Neural cell (in vitro differentiated cells): ENCODE measurements at regions not wholly inside any gene's neighbourhood (a gene's known extent, or its start where the extent isn't known, plus 50 kb on each side); places are given as distances from the start of the nearest gene placed in this dataset.

Source experiments
- H2AFZ ChIP-seq: fragments of 200-600, 300-800 bp; sonication (generic), shearing (Covaris generic); 2 replicates; pipeline ENCODE4 v1.6.0; 2014; ENCODE audit warnings: low read depth, mild to moderate bottlenecking, antibody characterized with exemption, low read length, moderate library complexity
- H3F3A ChIP-seq: fragments of 200-600 bp; shearing (Covaris generic); 2 replicates; pipeline ENCODE4 v1.6.1; 2016; ENCODE audit warnings: mild to moderate bottlenecking, moderate library complexity, mixed read lengths, antibody characterized with exemption, low read length; ENCODE audit not compliant: insufficient read depth, poor library complexity, severe bottlenecking
- H3K27ac ChIP-seq: fragments of 200-600, 300-800 bp; sonication (generic), shearing (Covaris generic); 2 replicates; pipeline ENCODE4 v1.5.1; 2014; ENCODE audit warnings: mild to moderate bottlenecking, low read length, moderate library complexity
- H3K27me3 ChIP-seq: fragments of 300-800, 200-600 bp; sonication (generic), shearing (Covaris generic); 2 replicates; pipeline ENCODE4 v1.6.0; 2014; ENCODE audit warnings: mild to moderate bottlenecking, low read depth, low read length, moderate library complexity; ENCODE audit not compliant: insufficient read depth
- H3K36me3 ChIP-seq: fragments of 300-800, 200-600 bp; sonication (generic), shearing (Covaris generic); 2 replicates; pipeline ENCODE4 v1.5.1; 2014; ENCODE audit warnings: mild to moderate bottlenecking, antibody characterized with exemption, low read length, moderate library complexity; ENCODE audit not compliant: insufficient read depth
- H3K4me2 ChIP-seq: fragments of 300-800, 200-600 bp; sonication (generic), shearing (Covaris generic); 2 replicates; pipeline ENCODE4 v1.6.0; 2014; ENCODE audit warnings: mild to moderate bottlenecking, low read length
- H3K4me3 ChIP-seq: fragments of 300-800, 200-600 bp; sonication (generic), shearing (Covaris generic); 2 replicates; pipeline ENCODE4 v1.5.1; 2014; ENCODE audit warnings: mild to moderate bottlenecking, low read length, moderate library complexity
- H3K79me2 ChIP-seq: fragments of 200-600 bp; shearing (Covaris generic); replicated peaks from 2 replicates; pipeline ENCODE4 v1.6.0; 2014; ENCODE audit warnings: mild to moderate bottlenecking, low read length, moderate library complexity; ENCODE audit not compliant: insufficient read depth
- H3K9ac ChIP-seq: fragments of 300-800, 200-600 bp; sonication (generic), shearing (Covaris generic); 2 replicates; pipeline ENCODE4 v1.6.1; 2016; ENCODE audit warnings: mild to moderate bottlenecking, low read length, mixed read lengths
- H3K9me2 ChIP-seq: fragments of 200-600 bp; shearing (Covaris generic); 2 replicates; pipeline ENCODE4 v1.6.1; 2016; ENCODE audit warnings: mild to moderate bottlenecking, low read length, mixed read lengths; ENCODE audit not compliant: insufficient read depth
- H3K9me3 ChIP-seq: fragments of 200-600, 300-800 bp; sonication (generic), shearing (Covaris generic); 2 replicates; pipeline ENCODE4 v1.6.1; 2016; ENCODE audit warnings: mild to moderate bottlenecking, mixed run types, low read length, moderate library complexity, mixed read lengths
- H4K20me1 ChIP-seq: fragments of 200-600 bp; shearing (Covaris generic); 2 replicates; pipeline ENCODE4 v1.6.1; 2016; ENCODE audit warnings: mild to moderate bottlenecking, mixed run types; ENCODE audit not compliant: insufficient read depth
- CTCF ChIP-seq: fragments of 450-650 bp; IDR thresholded peaks from 2 replicates; pipeline ENCODE4 v1.5.1; 2014; ENCODE audit warnings: antibody characterized with exemption, mild to moderate bottlenecking, moderate library complexity; ENCODE audit not compliant: poor library complexity, severe bottlenecking
- EP300 ChIP-seq: fragments of 450-650 bp; conservative IDR thresholded peaks from 2 replicates; pipeline ENCODE4 v1.6.1; 2014; ENCODE audit warnings: antibody characterized with exemption, mild to moderate bottlenecking, moderate library complexity; ENCODE audit not compliant: poor library complexity, severe bottlenecking
- EZH2 ChIP-seq: fragments of 200-600, 300-800 bp; shearing (Covaris generic), sonication (generic); IDR thresholded peaks from 2 replicates; pipeline ENCODE4 v1.6.1; 2014; ENCODE audit warnings: antibody characterized with exemption, low read length, borderline replicate concordance, mild to moderate bottlenecking; ENCODE audit not compliant: insufficient read depth, poor library complexity, severe bottlenecking
- MXI1 ChIP-seq: fragments of 450-650 bp; conservative IDR thresholded peaks from 2 replicates; pipeline ENCODE4 v1.6.1; 2014; ENCODE audit warnings: antibody characterized with exemption, mild to moderate bottlenecking; ENCODE audit not compliant: poor library complexity, severe bottlenecking
- POLR2AphosphoS5 ChIP-seq: IDR thresholded peaks from 2 replicates; pipeline ENCODE4 v1.6.1; 2012
- RAD21 ChIP-seq: fragments of 450-650 bp; conservative IDR thresholded peaks from 2 replicates; pipeline ENCODE4 v1.6.1; 2014; ENCODE audit warnings: antibody characterized with exemption, mild to moderate bottlenecking, moderate library complexity
- REST ChIP-seq: IDR thresholded peaks from 2 replicates; pipeline ENCODE4 v1.6.1; 2012; ENCODE audit warnings: borderline replicate concordance
- SMC3 ChIP-seq: fragments of 450-650 bp; conservative IDR thresholded peaks from 2 replicates; pipeline ENCODE4 v1.6.1; 2014; ENCODE audit warnings: antibody characterized with exemption, mild to moderate bottlenecking, moderate library complexity; ENCODE audit not compliant: poor library complexity
- TAF1 ChIP-seq: IDR thresholded peaks from 2 replicates; pipeline ENCODE4 v1.6.1; 2012; ENCODE audit warnings: low read depth

DNA sequence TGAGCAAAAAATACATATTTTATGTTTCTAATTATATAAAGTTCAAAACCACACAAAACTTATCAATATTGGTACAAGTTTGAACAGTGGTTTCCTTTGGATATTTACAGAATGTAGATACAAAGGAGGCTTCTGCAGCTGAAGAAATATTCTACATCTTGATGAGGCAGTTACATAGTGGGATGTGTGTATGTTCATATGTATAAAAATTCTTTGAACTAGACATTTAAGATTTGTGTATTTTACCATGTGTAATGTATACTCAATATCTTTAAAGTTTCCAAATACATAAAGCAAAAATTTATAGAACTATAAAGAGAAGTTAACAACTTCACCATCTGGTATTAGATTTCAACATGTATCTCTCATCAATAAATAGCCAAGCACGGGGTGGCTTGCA is 80.7 kb upstream of the TNFSF4 start:
- Histone ChIP-seq H3K4me3 (no peak overlapping the region), H3K27me3 (no peaks in the 10 kb centered on the region), H4K20me1 (no peaks in the 10 kb centered on the region), H3F3A (no peaks in the 10 kb centered on the region), H3K4me2 (no peak overlapping the region), H3K79me2 (no peaks in the 10 kb centered on the region), H3K36me3 (no peaks in the 10 kb centered on the region), H3K9ac (no peak overlapping the region), H3K9me3 (no peaks in the 10 kb centered on the region), H2AFZ (no peak overlapping the region), H3K9me2 (no peaks in the 10 kb centered on the region), H3K27ac (no peak overlapping the region)
- TF ChIP-seq TAF1 = no peak

DNA sequence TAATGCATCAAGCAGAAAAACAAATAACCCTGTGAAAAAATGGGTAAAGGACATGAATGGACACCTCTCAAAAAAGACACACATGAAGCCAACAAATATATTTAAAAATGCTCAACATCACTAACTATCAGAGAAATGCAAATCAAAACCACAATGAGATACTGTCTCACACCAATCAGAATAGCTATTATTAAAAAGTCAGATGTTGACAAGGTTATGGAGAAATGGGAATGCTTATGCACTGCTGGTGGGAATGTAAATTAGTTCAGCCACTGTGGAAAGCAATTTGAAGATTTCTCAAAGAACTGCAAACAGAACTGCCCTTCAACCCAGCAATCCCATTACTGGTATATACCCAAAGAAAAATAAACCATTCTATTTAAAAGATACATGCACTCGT is 86.6 kb upstream of the TNFSF4 start:
- Histone ChIP-seq H3K9me3 (no peaks in the 10 kb centered on the region), H3K36me3 (no peaks in the 10 kb centered on the region), H3F3A (no peaks in the 10 kb centered on the region), H3K9me2 (no peaks in the 10 kb centered on the region), H3K79me2 (no peaks in the 10 kb centered on the region), H3K4me3 (no peak overlapping the region), H2AFZ (no peak overlapping the region), H3K27me3 (no peaks in the 10 kb centered on the region), H4K20me1 (no peaks in the 10 kb centered on the region), H3K4me2 (no peak overlapping the region), H3K27ac (no peak overlapping the region), H3K9ac (no peak overlapping the region)
- no peak for TF ChIP-seq EP300
- no peak for TF ChIP-seq TAF1
- no peak for TF ChIP-seq RAD21
- no peak for TF ChIP-seq SMC3
- TF ChIP-seq CTCF = no peak
- TF ChIP-seq REST = no peak
- no peak for TF ChIP-seq POLR2AphosphoS5
- no peak for TF ChIP-seq MXI1
- TF ChIP-seq EZH2 = no peak

DNA sequence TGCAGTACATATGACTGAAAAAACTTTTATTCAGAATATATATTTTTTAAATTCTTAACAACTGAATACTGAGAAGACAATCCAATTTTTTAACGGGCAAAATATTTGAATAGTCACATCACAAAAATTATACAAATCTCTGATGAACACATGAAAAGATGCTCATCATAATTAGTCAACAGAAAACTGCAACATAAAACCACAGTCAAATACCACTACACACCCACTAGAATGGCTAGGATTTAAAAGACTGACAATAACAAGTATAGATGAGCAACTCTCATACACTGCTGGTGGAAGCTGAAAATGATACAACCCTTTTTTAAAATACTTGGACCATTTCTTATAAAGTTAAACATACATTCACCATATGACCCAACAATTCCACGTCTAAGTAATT is 87.7 kb upstream of the TNFSF4 start:
- TF ChIP-seq SMC3 (no peak), MXI1 (no peak), TAF1 (no peak)
- no peak overlapping the region for H3K9ac ChIP-seq
- no peaks in the 10 kb centered on the region for H3F3A ChIP-seq
- no peaks in the 10 kb centered on the region for H3K9me3 ChIP-seq
- no peak overlapping the region for H3K27ac ChIP-seq
- H3K4me3 ChIP-seq = no peak overlapping the region
- H3K79me2 ChIP-seq = no peaks in the 10 kb centered on the region
- no peaks in the 10 kb centered on the region for H3K36me3 ChIP-seq
- no peaks in the 10 kb centered on the region for H4K20me1 ChIP-seq
- H3K27me3 ChIP-seq = no peaks in the 10 kb centered on the region
- H3K4me2 ChIP-seq = no peak overlapping the region
- no peak overlapping the region for H2AFZ ChIP-seq
- H3K9me2 ChIP-seq = no peaks in the 10 kb centered on the region
